GM18498 (cell line): ENCODE measurements at regions not wholly inside any gene's neighbourhood (a gene's known extent, or its start where the extent isn't known, plus 50 kb on each side); places are given as distances from the start of the nearest gene placed in this dataset.

Experiments
- ATAC-seq: cut with Tn5 transposase; IDR thresholded peaks from one replicate; pipeline ENCODE4 v1.9.1; 2021; ENCODE audit warnings: mild to moderate bottlenecking, moderate library complexity; ENCODE audit not compliant: unreplicated experiment

DNA sequence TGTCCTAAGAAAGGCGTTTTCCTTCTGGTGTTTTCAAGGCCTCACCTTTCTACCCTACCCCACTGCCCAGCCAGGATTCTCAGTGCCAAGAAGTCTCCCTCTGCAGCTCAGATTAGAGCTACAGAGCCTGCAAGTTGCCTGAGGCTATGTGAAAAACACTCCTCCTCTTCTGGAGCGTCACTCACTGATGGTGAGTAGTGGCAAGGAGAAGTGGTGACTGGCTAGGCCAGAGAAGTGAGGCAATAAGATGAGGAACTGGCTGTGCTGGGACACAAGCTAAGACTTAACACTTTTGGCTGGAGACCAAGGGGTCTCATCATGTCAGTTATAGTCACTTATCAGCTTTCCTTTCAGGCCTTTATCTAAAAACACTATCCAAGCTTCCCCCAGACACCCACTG lies 86.7 kb upstream of the PRKAR2B start:
- no peak for ATAC-seq

DNA sequence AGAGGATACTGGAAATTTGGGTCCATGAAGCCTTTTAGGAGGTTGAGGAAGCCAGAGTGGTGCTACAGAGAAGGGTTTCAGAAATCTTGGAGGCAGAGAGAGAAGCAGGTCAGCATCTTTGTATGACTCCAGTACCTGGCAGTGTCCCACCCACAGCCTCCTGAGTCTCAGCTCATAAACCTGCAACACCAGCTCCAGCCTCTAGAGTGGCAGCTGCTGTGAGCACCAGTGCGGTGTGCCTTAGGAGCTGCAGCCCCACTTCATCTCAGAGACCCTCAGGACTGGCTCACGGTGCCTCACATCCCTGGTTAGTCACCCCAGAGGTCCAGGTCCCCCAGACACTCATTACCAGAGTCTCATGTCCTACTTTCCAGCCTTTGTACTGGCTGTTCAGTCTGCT lies 84.8 kb upstream of the PRKAR2B start:
- ATAC-seq = peak; percentile 56

DNA sequence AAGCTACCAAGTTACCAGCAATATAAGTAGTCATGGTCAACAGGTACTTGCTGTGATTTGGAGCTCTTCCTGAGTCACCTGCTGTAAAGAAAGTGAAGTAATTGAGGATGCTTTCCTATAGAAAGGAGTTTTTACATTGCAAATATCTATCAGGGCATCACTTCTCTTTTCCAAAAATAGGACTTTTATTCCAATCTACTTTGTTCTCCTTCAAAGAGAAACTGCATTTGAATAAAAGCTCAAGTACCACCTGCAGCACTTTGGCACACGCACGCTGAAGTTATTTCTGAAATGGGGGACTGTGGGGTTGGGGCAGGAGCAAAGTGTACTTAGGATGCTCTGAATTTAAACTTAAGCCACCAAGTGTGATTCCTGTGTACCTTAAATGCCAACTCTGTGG lies 81.8 kb upstream of the PRKAR2B start:
- ATAC-seq = no peak

DNA sequence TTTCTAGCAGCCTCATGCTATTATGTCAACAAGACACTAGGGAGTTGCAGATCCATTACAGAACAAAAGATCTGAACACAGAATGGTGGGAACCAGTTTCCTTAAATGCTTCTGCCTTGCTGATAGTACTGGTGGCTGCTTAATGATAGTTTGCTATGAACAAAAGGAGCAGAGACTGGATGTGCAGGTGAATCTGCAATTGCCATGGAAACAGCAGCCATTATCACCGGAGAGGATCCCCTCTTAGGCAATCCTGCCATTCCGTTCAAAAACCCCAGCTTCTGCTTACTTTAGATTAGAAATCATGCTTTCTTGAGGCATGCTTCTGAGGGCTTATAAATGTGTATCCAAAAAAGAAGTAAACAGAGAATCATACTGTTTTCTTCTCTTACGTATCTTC lies 80.0 kb upstream of the PRKAR2B start:
- no peak for ATAC-seq

DNA sequence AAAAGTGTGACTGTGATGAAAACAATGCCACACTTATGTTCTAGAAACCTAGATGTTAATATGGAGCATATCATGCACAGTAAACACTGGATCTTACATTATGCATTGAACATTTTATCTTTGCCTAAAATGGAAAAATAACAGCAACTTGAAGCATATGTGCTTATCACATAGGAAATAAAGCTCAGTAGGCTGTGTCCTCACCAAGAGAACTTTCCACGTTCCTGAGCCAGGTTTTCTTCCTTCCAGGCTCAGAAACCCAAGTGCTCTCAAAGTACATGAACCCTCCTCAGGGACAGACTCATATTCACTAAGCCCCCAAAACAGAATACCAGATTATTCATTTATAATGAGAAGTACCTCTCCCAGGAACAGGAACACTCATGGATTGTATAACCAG lies 79.4 kb upstream of the PRKAR2B start:
- ATAC-seq = no peak

DNA sequence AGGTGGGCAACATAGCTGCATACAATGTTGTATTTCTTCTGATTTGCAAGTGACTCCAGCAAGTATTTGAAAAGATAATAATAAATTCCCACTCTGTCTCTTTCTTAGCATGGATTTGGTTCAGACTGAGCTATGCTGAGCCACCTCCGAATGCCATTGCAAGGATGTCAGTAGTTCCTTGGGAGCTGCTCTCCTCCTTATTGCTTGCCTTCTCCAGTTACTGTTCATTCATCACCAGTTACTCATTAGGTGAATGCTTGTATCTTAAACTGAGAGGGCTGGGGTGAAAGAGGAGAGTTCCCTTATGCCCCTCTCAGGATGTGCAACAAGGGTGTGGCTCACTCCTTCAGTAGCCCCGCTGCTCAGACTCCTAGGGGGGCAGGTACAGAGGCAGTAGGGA lies 78.4 kb upstream of the PRKAR2B start:
- ATAC-seq = no peak

DNA sequence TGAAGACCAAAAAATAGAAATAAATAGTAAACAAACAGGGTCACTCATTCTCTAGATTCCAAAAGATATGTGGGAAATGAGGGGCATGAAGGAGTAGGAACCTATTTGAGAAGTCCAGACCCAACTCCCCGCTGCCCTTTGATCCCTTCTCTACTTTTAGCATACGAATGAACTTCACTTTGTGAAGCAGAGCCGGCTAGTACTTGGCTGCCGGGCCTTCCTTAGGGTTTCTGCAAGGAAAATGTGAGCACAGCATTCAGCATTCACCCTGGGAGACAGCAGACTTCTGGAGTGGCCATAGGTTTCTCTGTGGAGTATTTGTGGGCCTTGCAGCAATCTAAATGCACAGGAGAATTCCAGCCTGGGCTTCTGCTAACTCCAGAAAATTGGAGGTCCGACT lies 76.3 kb upstream of the PRKAR2B start:
- no peak for ATAC-seq

DNA sequence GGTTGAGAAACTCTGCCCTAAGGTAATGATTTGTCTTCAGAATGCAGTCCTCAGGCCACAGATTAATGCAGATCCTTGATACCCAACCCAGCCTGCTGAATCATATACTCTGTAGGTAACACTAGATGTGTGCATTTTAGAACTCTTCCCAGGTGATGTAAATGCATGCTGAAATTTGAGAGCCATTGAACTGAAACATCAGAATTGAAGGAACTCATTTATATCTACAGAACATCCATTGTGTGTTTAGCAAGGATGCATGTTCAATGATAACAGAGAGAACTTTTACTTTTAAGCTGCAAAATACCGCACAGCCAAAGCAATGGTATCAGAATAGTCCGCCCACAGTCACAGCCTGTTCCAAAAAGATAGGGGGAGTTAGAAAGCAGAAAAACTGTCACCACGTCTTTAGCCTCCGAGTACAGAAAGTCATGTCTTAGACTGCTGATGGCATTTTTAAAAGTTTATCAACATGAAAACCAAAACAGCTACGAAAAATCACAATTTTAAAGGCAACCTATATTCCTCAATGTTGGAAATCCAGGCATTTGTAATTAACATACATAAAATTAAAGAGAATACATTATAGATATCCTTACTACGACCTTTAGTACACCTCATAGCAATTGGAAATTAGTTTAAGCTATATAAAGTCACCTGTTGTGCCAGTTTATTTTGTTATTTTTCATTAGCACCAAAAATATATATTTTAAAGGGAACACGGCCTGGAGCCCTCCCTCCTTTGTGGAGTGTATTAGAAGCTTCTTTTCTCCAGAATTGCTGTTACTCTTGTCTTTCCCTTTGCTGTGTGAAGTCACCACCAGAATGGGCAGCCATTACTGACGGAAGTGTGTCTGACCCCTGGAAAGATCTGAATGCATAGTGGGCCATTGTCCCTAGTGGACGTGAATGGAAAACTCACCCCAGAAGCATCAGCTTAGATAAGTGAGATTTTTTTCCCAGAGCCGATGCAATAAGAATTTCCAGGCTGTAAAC lies 65.8 kb upstream of the PRKAR2B start:
- ATAC-seq = no peak

DNA sequence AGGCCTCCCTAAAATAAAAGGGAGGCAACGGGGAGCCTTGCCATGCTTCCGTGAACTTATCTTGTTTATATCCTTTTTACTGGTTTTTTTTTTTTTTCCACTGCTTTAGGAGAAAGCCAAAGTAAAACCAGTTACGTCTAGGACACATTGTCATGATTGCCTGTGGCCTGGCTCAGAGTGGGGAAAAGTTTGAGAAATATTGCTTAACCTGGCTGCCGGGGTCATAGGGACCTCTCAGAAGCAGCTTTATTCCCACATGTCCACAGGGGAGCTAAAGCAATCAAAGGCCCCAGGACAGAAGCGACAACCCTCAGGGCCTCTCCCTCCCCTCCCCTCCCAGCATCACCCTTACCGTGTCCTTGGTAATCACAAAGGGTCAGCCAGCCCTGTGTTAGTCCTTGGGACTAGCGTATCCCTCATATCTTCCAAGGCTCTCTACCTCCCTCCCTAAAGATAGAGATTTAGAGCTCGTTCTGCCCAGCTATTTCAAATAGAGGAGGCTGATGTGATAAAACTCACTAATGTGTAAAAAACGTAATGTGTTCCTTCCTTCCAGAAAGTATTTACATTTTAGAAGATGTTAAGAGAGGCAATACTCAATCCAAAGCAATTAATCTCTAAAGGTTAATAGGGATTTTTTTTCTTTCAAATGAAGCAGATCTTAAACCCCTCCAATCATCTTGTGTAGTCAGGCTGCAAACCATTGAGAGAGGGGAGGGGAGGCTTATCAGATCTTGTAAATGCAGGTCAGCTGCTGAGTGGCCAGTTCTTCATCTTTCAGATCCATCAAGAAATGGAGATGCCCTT lies 64.8 kb upstream of the PRKAR2B start:
- ATAC-seq = no peak

DNA sequence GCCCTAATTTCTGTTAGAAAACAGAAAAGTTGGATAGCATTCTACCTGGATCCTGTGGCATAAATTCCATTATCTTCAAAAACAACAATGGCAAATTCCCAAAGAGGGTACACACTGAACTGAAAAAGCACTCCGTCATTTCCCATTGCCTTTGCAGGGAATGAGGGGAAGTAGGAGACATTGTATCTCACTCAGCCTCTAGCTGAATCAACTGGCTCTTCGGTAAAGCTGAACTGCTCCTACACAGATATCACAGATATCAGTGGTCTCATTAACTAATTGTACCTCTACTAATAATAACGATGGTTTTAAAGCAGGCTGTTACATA lies 64.2 kb upstream of the PRKAR2B start:
- no peak for ATAC-seq

DNA sequence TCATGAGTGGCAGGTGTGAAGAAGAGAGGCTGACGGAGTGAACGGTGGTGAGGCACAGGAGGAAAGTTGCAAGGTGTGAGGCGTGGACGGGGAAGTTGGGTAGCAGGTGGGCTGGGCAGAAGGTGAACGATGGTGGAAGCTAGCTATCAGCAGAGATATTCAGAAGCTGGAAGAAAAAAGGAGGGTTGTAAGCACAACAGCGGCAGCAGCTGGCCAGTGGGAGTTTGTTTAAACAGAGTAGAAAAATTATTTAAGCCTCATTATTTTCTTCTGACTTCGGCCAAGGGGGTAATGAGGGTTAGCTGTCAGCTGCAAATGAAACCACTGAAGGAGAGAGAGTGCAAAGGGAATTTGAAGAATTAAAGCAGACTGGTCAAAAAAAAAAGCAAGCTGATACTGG lies 62.1 kb upstream of the PRKAR2B start:
- no peak for ATAC-seq

DNA sequence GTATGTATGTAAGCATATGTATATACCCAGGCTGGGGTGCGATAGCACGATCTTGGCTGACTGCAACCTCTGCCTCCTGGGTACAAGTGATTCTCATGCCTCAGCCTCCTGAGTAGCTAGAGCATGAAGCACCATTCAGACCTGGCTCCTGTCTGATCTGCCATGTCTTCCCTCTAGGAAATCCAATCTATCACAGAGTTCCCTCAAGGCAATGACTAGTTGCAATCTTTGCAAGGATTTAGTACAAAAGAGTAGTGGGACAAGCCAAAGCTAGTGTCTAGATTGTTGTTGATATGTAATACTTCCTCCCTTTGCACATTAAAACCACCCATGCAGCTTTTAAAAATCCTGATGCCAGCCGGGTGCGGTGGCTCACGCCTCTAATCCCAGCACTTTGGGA lies 60.5 kb upstream of the PRKAR2B start:
- ATAC-seq = no peak

DNA sequence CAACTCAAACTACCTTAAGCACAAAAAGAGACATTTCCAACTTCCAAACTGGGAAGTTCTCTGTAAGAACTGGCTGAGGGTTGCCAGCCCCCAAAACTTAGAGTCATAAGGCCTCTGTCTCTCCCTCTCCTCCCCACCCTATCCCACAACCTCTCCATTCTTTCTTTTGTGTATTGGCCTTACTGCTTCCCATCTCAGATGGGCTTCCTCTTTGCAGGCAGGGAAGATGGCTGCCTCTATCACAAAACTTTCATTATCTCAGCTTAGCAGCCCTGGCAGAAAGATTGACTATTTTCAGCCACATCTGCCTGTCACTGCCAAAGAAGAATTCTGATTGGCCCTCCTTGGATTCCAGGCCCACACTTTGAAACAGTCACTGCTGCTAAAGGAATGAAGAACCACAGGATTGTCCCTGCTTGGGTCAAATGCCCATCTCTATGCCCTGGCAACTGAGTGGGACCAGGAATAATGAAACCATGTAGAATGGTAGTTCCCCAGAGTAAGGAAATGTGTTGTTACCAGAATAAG lies 58.0 kb upstream of the PRKAR2B start:
- no peak for ATAC-seq

DNA sequence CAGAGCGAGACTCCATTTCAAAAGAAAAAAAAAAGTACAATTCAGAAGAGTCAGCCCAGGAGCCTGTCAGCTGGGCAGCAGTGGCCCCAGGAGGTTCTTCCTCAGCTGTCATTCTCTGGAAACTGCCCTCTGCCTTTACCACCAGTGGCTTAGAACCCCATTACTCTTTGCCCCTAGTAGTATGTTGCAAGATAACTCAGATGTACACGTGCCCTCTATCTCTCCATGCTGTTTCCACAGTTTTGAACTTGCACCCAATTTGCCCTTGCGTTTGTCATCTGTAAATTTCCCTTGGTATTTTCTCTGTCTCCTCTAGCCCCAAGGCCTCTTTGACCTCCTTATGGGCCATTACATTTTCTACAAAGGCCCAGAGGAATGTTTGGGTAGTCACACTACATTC lies 56.7 kb upstream of the PRKAR2B start:
- no peak for ATAC-seq

DNA sequence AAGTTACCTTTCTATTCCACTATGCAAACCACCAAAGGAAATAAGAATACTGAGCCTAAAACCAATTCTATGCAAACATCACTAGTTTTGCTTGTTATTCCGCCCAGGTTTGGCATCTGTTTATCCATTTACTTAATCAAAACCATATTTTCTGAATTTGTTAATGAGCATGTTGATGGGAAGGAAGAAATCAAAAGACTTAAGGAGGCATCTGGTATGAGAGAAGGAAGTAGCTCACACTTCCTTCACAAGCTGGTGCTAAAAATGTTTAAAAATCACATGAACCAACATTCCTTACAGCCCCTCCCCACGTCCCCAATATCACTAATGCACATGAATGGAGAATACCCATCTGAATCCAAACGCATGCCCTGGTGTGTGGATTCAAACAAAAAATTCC lies 52.0 kb upstream of the PRKAR2B start:
- ATAC-seq = no peak
